HepG2 (cell line): ENCODE measurements at regions not wholly inside any gene's neighbourhood (a gene's known extent, or its start where the extent isn't known, plus 50 kb on each side); places are given as distances from the start of the nearest gene placed in this dataset.

Experiments used
- EZH2 ChIP-seq: conservative IDR thresholded peaks from 2 replicates; pipeline ENCODE4 v1.6.1; 2012; ENCODE audit warnings: mild to moderate bottlenecking, low read depth, low read length, moderate library complexity
- FOXA1 ChIP-seq, 2 experiments: fragments of 450-650 bp in 1 of 2; sonication (generic) in 1 of 2; formaldehyde crosslinking in 1 of 2; IDR thresholded peaks; 2 replicates each; pipeline versions ENCODE4 v1.4.0 to v1.6.1; 2016 to 2020; ENCODE audit warnings: missing genetic modification reagents in 1 of 2
- HOMEZ ChIP-seq: IDR thresholded peaks from 2 replicates; pipeline ENCODE4 v1.6.1; 2016; ENCODE audit warnings: low read depth
- POLR2A ChIP-seq, 2 experiments: IDR thresholded peaks; 2 replicates each; pipeline ENCODE4 v1.6.1; 2011; ENCODE audit warnings: low read depth in 2 of 2, low read length in 2 of 2, mild to moderate bottlenecking in 1 of 2, moderate library complexity in 1 of 2; ENCODE audit not compliant: insufficient read depth in 1 of 2
- REST ChIP-seq, 2 experiments: IDR thresholded peaks; 2 replicates each; pipeline ENCODE4 v1.6.1; 2011 to 2012; ENCODE audit warnings: low read length in 2 of 2, borderline replicate concordance in 1 of 2, low read depth in 1 of 2, mild to moderate bottlenecking in 1 of 2, moderate library complexity in 1 of 2
- ZFP36 ChIP-seq: fragments of 150-350 bp; IDR thresholded peaks from 2 replicates; pipeline ENCODE4 v1.6.1; 2018; ENCODE audit warnings: borderline replicate concordance, low read length, low read depth; ENCODE audit not compliant: partially characterized antibody
- ZNF766 ChIP-seq: sonication (generic); formaldehyde crosslinking; IDR thresholded peaks from 2 replicates; pipeline ENCODE4 v1.5.0; 2020; ENCODE audit warnings: missing genetic modification reagents, borderline replicate concordance
- ZNF776 ChIP-seq: sonication (generic); formaldehyde crosslinking; IDR thresholded peaks from 2 replicates; pipeline ENCODE4 v1.4.0; 2020; ENCODE audit warnings: mild to moderate bottlenecking, missing genetic modification reagents

GRCh38 chr15:67957435-67958132 is 96.5 kb upstream of the PIAS1 start:
- TF ChIP-seq EZH2: no peak
- no peak for TF ChIP-seq FOXA1 (IDR thresholded peaks at IDR 0.05)
- no peak for TF ChIP-seq FOXA1 (CRISPR knock-in tag; IDR thresholded peaks at IDR 0.05)
- TF ChIP-seq REST (IDR thresholded peaks at IDR 0.05; ENCODE audit: borderline replicate concordance in 1 of 2, low read depth in 1 of 2, low read length in 2 of 2): no peak
- TF ChIP-seq POLR2A (IDR thresholded peaks at IDR 0.05; ENCODE audit: insufficient read depth in 1 of 2, low read depth in 2 of 2, low read length in 2 of 2): no peak
- TF ChIP-seq ZFP36: no peak
- TF ChIP-seq HOMEZ (CRISPR knock-in tag): no peak
- no peak for TF ChIP-seq ZNF766 (CRISPR knock-in tag)
- TF ChIP-seq ZNF776: no peak
